Left lung (tissue), 4 donors: ENCODE measurements at regions not wholly inside any gene's neighbourhood (a gene's known extent, or its start where the extent isn't known, plus 50 kb on each side); places are given as distances from the start of the nearest gene placed in this dataset.
A peak's percentile ranks its signal among the peaks of the same experiment; 100 is the strongest.

Experiments
- ATAC-seq: fragments of 200-7000 bp; cut with Tn5 transposase; one replicate; pipeline ENCODE4 v1.9.1; 2020; ENCODE audit warnings: moderate library complexity
- DNase-seq, 4 donors: peaks; one replicate each; pipeline ENCODE4 v3.0.0-alpha.2; 2013 to 2020
- H3K27ac ChIP-seq, 2 donors: fragments of 200-600 bp; sonication (generic) in 1 of 2; one replicate each; pipeline versions ENCODE4 v1.5.0 to v1.8.0; 2020 to 2021
- H3K27me3 ChIP-seq, 2 donors: fragments of 200-600 bp; sonication (generic) in 1 of 2; one replicate each; pipeline versions ENCODE4 v1.5.0 to v1.8.0; 2020 to 2021
- H3K36me3 ChIP-seq, 2 donors: fragments of 200-600 bp; sonication (generic) in 1 of 2; one replicate each; pipeline versions ENCODE4 v1.5.0 to v1.8.0; 2020 to 2021
- H3K4me1 ChIP-seq, 2 donors: fragments of 200-600 bp; one replicate each; pipeline ENCODE4 v1.8.0; 2021
- H3K4me3 ChIP-seq, 2 donors: fragments of 200-600 bp; sonication (generic) in 1 of 2; one replicate each; pipeline versions ENCODE4 v1.5.0 to v1.8.0; 2020 to 2021; ENCODE audit warnings: mild to moderate bottlenecking in 1 of 2
- H3K9me3 ChIP-seq, 2 donors: fragments of 200-600 bp; sonication (generic) in 1 of 2; one replicate each; pipeline versions ENCODE4 v1.5.0 to v1.8.0; 2020 to 2021
- intact Hi-C, 2 donors: fragments of 100-400 bp; cut with DNase I; formaldehyde crosslinking; loops; one replicate each; pipeline versions ENCODE4 v1.11.2 to v1.14.2; 2022
- TF ChIP-seq, protein P1 (sequence below), 2 donors: fragments of 200-600 bp; sonication (generic) in 1 of 2; IDR thresholded peaks; one replicate each; pipeline versions ENCODE4 v1.5.0 to v1.8.0; 2021; ENCODE audit warnings: antibody characterized with exemption in 2 of 2
- donor health status: DM: no; HTN: yes; CAD: no.
- donor health status: DM: no; HTN: no; CAD: no.

DNA sequence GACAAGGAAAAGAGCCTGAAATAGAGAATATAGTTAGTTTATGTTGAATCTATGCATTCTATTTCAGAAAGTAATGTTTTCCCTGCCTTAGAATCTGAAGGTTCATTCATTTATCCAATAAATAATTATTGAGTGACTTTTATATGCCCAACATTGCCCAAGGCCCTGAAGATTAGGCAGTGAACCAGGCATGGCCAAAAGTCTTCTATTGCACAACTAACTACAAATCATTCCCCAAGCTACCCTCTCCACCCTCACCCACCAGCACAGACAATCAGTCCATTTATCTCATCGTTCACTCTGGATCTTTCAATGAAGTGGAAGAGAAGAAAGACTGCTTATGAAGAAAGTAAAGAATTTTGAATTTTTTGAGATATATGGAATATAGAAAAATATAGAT is 268.4 kb downstream of the PLK2 start:
- no peak for DNase-seq
- no peak overlapping the region for H3K27ac ChIP-seq
- no peaks in the 10 kb centered on the region for H3K4me1 ChIP-seq
- H3K27me3 ChIP-seq, result no peaks in the 10 kb centered on the region
- H3K9me3 ChIP-seq, result peaks cover 0 to 2% of the 10 kb centered on the region in 2 donors
- H3K4me3 ChIP-seq, result no peak overlapping the region
- intact Hi-C loops, result no loop called here
- TF ChIP-seq, protein P1, sequence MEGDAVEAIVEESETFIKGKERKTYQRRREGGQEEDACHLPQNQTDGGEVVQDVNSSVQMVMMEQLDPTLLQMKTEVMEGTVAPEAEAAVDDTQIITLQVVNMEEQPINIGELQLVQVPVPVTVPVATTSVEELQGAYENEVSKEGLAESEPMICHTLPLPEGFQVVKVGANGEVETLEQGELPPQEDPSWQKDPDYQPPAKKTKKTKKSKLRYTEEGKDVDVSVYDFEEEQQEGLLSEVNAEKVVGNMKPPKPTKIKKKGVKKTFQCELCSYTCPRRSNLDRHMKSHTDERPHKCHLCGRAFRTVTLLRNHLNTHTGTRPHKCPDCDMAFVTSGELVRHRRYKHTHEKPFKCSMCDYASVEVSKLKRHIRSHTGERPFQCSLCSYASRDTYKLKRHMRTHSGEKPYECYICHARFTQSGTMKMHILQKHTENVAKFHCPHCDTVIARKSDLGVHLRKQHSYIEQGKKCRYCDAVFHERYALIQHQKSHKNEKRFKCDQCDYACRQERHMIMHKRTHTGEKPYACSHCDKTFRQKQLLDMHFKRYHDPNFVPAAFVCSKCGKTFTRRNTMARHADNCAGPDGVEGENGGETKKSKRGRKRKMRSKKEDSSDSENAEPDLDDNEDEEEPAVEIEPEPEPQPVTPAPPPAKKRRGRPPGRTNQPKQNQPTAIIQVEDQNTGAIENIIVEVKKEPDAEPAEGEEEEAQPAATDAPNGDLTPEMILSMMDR (IDR thresholded peaks at IDR 0.05), result no peak
- ATAC-seq, result no peak
- H3K36me3 ChIP-seq, result no peaks in the 10 kb centered on the region

DNA sequence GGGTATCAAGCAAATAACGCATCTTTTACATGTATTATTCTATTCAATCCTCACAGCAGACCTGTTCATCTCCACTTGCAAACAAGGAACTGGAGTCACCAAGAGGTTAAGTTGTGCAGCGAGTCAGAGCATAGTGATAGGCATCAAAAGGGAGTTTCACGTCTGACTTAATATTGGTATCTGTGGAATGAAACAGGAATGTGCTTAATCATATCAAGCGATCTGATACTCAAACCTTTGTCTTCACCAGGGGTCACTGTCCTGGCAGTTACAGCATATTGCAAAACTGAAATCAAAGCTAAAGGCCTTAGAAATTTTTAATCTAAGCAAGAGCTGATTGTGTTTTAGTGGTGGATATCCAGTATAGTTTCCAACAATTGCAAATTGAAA is 271.6 kb downstream of the PLK2 start:
- TF ChIP-seq, protein P1 (IDR thresholded peaks at IDR 0.05), result no peak
- H3K9me3 ChIP-seq, result no peaks in the 10 kb centered on the region
- intact Hi-C loops, result no loop called here
- ATAC-seq (peak; percentile 25), DNase-seq (no peak)
- no peak overlapping the region for H3K27ac ChIP-seq
- H3K27me3 ChIP-seq, result no peaks in the 10 kb centered on the region
- no peaks in the 10 kb centered on the region for H3K36me3 ChIP-seq
- no peak overlapping the region for H3K4me3 ChIP-seq
- H3K4me1 ChIP-seq, result no peaks in the 10 kb centered on the region

DNA sequence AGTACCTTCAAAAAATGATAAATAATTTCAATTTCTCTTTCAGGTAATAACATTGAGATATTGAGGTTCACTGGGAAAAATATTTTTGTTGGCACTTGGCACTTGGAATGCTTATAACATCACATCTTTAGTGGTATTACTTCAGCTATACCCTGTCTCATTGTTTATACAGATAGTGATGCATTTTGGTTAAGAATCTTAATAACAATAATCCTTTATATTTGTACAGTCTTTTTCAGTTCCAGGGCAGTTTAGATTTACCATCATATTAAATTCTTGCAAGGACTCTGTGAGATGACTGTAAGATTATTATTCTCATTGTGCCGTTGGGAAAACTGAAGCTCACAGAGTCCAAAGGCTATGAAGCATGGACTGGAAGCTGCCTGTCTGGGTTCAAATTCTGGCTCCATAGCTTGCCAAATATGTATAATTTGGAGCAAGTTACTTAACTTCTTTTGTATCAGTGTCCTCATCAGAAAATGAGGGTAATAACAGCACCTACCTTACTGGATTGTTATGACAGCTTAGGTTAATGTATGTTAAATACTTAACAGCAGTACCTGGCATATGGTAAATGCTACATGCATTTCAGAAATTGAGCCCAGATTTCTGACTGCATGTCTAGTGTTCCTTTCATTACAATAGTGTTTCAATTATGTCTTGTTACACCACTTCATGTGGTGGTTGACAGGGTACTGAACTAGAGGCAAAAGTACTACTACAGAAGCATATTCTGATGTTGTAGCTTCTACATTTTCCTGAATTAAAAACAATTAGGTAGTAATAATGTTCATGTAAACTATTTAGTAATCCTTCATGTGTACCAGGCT is 272.2 kb downstream of the PLK2 start:
- intact Hi-C loops, result no loop called here
- TF ChIP-seq, protein P1 (IDR thresholded peaks at IDR 0.05), result no peak
- ATAC-seq (no peak), DNase-seq (no peak)
- Histone ChIP-seq H3K36me3 (no peaks in the 10 kb centered on the region), H3K27me3 (no peaks in the 10 kb centered on the region), H3K4me1 (no peaks in the 10 kb centered on the region), H3K9me3 (no peaks in the 10 kb centered on the region), H3K4me3 (no peak overlapping the region), H3K27ac (no peak overlapping the region)

DNA sequence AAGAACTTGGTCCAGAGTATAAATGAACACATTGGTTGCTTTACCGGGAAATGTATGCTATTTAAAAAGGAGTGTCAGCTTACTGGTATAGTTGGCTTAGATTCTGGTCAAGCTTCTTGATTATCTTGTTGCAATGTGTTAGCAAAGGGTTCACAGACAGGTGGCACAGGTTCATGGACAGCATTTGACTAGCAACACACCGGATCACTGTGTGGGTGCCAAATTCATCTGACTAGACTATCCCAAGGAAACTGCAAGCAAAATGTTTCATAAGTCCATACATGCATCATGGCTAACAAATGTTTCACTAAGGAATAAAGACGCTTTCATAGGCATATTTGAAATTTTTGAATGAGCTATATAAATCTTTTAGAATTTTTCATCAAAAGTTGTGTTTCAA is 274.1 kb downstream of the PLK2 start:
- no peak for ATAC-seq
- H3K27me3 ChIP-seq, result no peaks in the 10 kb centered on the region
- H3K9me3 ChIP-seq, result no peaks in the 10 kb centered on the region
- H3K4me1 ChIP-seq, result no peaks in the 10 kb centered on the region
- intact Hi-C loops, result no loop called here
- H3K4me3 ChIP-seq, result no peak overlapping the region
- TF ChIP-seq, protein P1 (IDR thresholded peaks at IDR 0.05), result no peak
- DNase-seq, result no peak
- no peaks in the 10 kb centered on the region for H3K36me3 ChIP-seq
- H3K27ac ChIP-seq, result no peak overlapping the region

DNA sequence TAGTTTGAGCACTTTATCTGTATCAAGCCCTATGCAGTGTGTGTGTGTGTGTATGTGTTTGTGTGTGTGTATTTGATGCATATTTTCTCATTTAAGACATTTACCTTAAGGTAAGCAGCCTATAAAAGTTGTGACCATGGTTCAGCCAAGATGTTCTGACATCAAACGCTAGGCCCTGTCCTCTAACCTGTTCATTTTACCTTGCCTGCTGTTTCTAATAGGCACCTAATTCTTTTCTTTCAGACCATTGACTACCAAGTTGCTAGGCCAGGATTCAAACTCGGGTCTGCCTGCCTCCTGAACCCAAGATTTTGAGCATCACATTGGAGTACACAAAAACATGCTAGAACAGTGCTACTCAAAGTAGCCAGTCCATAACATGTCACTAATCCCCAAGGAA is 274.5 kb downstream of the PLK2 start:
- Histone ChIP-seq H3K4me3 (no peak overlapping the region), H3K27ac (no peak overlapping the region), H3K27me3 (no peaks in the 10 kb centered on the region), H3K9me3 (no peaks in the 10 kb centered on the region), H3K36me3 (no peaks in the 10 kb centered on the region), H3K4me1 (no peaks in the 10 kb centered on the region)
- intact Hi-C loops, result no loop called here
- no peak for ATAC-seq
- TF ChIP-seq, protein P1 (IDR thresholded peaks at IDR 0.05), result no peak
- no peak for DNase-seq
